ENCODE measurements at regions not wholly inside any gene's neighbourhood (a gene's known extent, or its start where the extent isn't known, plus 50 kb on each side); places are given as distances from the start of the nearest gene placed in this dataset.

DNA sequence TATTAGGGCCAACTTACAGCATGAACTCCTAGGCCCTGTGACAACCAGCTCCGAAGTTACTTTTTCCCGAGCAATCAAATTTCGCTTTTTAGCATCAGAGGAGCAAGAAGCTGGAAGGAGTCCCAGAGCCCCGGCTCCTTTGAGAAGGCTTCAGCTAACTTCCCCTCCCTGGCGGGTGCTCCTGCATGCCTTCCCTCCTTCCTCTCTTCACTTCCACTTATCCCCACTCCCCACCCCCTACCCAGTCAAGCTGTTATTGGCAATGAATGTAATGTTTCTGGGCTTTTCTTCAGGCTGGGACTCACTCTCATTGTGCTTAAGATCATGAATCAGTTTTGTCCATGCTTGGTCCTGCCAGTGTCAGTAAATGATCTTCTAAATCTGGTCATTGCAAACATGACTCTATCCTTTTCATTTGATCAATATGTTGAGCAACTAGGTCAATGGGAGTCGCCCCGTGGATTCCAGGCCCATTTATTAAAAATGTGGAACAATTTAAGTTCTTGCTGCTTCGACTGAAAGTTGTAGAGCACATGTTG, 94.5 kb upstream of the TSPAN2 start:
- Mint-ChIP-seq H3K27me3 (peaks cover 0 to 4% of the 10 kb centered on the region in 2 donors), H3K36me3 (no peaks in the 10 kb centered on the region), H3K27ac (no peak overlapping the region), H3K4me1 (no peaks in the 10 kb centered on the region), H3K4me3 (no peak overlapping the region), H3K9me3 (no peaks in the 10 kb centered on the region)
- ChIA-PET CTCF (no interaction called here), POLR2A (no interaction called here)
- H3K9me3 ChIP-seq: no peaks in the 10 kb centered on the region
- DNase-seq (no peak), ATAC-seq (replicated peaks in 1 of 4) (no peak)
- no peaks in the 10 kb centered on the region for H3K36me3 ChIP-seq (ENCODE audit: control insufficient read depth in 2 of 2, extremely low read depth in 1 of 2, insufficient read depth in 1 of 2, low read length in 1 of 2)
- WGBS (ENCODE audit: insufficient coverage): 84% methylated on average over 6 of the region's 8 CpGs
- no peak overlapping the region for H3K27ac ChIP-seq (ENCODE audit: low read length)
- no peak overlapping the region for H3K4me3 ChIP-seq (ENCODE audit: control insufficient read depth in 1 of 2, extremely low read depth in 1 of 2, low read length in 1 of 2)
- no peaks in the 10 kb centered on the region for H3K4me1 ChIP-seq (ENCODE audit: control insufficient read depth in 1 of 2, extremely low read depth in 1 of 2, insufficient read depth in 2 of 2, low read length in 2 of 2)
- H3K27me3 ChIP-seq (replicated peaks in 1 of 2; ENCODE audit: control insufficient read depth in 2 of 2, extremely low read depth in 1 of 2, insufficient read depth in 2 of 2, low read length in 1 of 2): peaks cover 0 to 4% of the 10 kb centered on the region in 2 experiments

DNA sequence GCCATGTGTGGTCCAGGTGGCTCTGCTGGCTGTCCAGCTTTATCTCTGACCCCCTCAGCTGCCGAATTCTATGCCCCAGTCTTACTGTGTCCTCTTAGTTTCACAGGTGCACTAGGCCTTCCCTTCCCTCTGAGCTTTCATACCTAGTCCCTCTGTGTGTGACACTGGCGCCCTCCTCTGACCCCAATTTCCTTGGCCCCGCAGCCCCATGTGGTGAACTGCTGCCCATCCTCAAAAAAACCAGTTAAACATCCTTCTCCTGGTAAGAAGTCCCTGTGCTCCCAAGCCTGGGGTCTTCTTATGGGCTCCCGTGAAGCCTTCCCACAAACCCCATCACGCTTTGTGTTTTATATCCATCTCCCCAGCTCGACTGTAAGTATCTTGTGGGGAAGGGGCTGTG, 93.9 kb upstream of the TSPAN2 start:
- H3K27ac Mint-ChIP-seq: no peak overlapping the region
- H3K27ac ChIP-seq (ENCODE audit: low read length): no peak overlapping the region
- H3K27me3 Mint-ChIP-seq: peaks cover 0 to 6% of the 10 kb centered on the region in 2 donors
- H3K27me3 ChIP-seq (replicated peaks in 1 of 2; ENCODE audit: control insufficient read depth in 2 of 2, extremely low read depth in 1 of 2, insufficient read depth in 2 of 2, low read length in 1 of 2): peaks cover 0 to 4% of the 10 kb centered on the region in 2 experiments
- no peaks in the 10 kb centered on the region for H3K36me3 ChIP-seq (ENCODE audit: control insufficient read depth in 2 of 2, extremely low read depth in 1 of 2, insufficient read depth in 1 of 2, low read length in 1 of 2)
- WGBS (ENCODE audit: insufficient coverage): 91% methylated on average over 3 of the region's 6 CpGs
- ChIA-PET CTCF (no interaction called here), POLR2A (no interaction called here)
- H3K4me3 ChIP-seq (ENCODE audit: control insufficient read depth in 1 of 2, extremely low read depth in 1 of 2, low read length in 1 of 2): no peak overlapping the region
- no peaks in the 10 kb centered on the region for H3K4me1 Mint-ChIP-seq
- H3K9me3 ChIP-seq: no peaks in the 10 kb centered on the region
- DNase-seq (peak in 1 of 35 experiments; percentile 1), ATAC-seq (replicated peaks in 1 of 4) (no peak)
- H3K4me3 Mint-ChIP-seq: no peak overlapping the region
- H3K4me1 ChIP-seq (ENCODE audit: control insufficient read depth in 1 of 2, extremely low read depth in 1 of 2, insufficient read depth in 2 of 2, low read length in 2 of 2): no peaks in the 10 kb centered on the region
- no peaks in the 10 kb centered on the region for H3K9me3 Mint-ChIP-seq
- no peaks in the 10 kb centered on the region for H3K36me3 Mint-ChIP-seq

DNA sequence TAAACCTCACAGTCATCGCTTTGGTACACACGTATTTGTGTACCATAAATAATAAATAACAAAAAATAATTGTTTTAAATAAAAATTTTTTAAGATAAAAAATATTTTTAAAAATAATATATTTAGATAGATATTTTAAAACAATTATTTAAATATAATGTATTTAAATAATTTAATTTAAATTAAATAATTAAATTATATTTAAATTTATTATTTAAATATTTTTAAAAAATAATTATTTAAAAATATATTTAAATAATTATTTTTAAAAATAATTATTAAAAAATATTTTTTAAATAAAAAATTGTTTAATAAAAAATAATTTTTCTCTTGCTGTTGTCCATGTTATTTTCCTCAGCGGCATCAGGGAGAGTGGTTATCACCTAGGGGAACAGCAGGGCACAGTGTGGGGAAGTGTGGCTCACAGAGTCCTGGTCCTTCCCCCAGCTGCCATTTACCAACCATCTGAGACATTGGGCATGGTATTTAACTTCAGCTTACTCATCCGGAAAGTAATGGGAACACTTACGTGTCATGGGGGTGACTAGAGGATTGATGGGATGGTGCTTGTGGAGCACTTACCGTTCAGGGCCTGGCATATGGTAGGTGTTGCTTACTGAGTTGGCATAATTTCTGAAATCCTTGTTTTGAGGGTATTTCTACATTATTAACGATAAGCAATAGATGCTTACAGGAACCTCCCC, 92.9 kb upstream of the TSPAN2 start:
- WGBS (ENCODE audit: insufficient coverage): 92% methylated on average over 2 of the region's 7 CpGs
- Histone ChIP-seq H3K27ac (ENCODE audit: low read length) (no peak overlapping the region), H3K36me3 (ENCODE audit: control insufficient read depth in 2 of 2, extremely low read depth in 1 of 2, insufficient read depth in 1 of 2, low read length in 1 of 2) (no peaks in the 10 kb centered on the region), H3K4me3 (ENCODE audit: control insufficient read depth in 1 of 2, extremely low read depth in 1 of 2, low read length in 1 of 2) (no peak overlapping the region), H3K9me3 (no peaks in the 10 kb centered on the region), H3K4me1 (ENCODE audit: control insufficient read depth in 1 of 2, extremely low read depth in 1 of 2, insufficient read depth in 2 of 2, low read length in 2 of 2) (no peaks in the 10 kb centered on the region), H3K27me3 (replicated peaks in 1 of 2; ENCODE audit: control insufficient read depth in 2 of 2, extremely low read depth in 1 of 2, insufficient read depth in 2 of 2, low read length in 1 of 2) (peaks cover 0 to 4% of the 10 kb centered on the region in 2 experiments)
- Mint-ChIP-seq H3K27ac (no peak overlapping the region), H3K9me3 (no peaks in the 10 kb centered on the region), H3K36me3 (no peaks in the 10 kb centered on the region), H3K4me1 (no peaks in the 10 kb centered on the region), H3K27me3 (peaks cover 0 to 6% of the 10 kb centered on the region in 2 donors), H3K4me3 (no peak overlapping the region)
- POLR2A ChIA-PET: interaction anchor here in 1 of 2 donors (0.5 kb wide), 1 partner anchor 426 kb away, joined by 4 read pairs; no protein-coding TSS in a partner anchor
- CTCF ChIA-PET: no interaction called here
- DNase-seq (no peak), ATAC-seq (replicated peaks in 1 of 4) (no peak)

DNA sequence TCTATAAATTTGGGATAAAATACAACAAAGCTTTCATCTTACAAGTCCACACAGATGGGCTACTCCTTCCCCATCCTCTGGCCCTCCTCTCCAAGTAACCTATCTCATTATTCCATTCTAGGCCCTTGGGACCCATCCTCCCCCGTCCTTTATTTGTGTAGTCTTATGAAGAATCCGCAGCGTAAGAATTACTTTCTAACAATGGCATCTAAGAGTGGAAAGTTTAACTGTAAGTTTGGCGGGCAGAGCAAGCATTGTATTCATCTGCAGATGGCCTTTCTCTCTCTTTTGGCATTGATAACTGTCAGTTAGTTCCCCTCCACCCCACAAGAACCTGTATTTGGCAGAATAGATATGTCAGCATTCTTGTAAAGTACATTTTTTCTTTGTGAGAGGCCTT, 91.9 kb upstream of the TSPAN2 start:
- ChIA-PET POLR2A (no interaction called here), CTCF (no interaction called here)
- no peaks in the 10 kb centered on the region for H3K36me3 ChIP-seq (ENCODE audit: control insufficient read depth in 2 of 2, extremely low read depth in 1 of 2, insufficient read depth in 1 of 2, low read length in 1 of 2)
- no peaks in the 10 kb centered on the region for H3K4me1 ChIP-seq (ENCODE audit: control insufficient read depth in 1 of 2, extremely low read depth in 1 of 2, insufficient read depth in 2 of 2, low read length in 2 of 2)
- Mint-ChIP-seq H3K27me3 (peaks cover 0 to 6% of the 10 kb centered on the region in 2 donors), H3K4me3 (no peak overlapping the region), H3K4me1 (no peaks in the 10 kb centered on the region), H3K27ac (no peak overlapping the region), H3K9me3 (no peaks in the 10 kb centered on the region), H3K36me3 (no peaks in the 10 kb centered on the region)
- H3K9me3 ChIP-seq: no peaks in the 10 kb centered on the region
- ATAC-seq (replicated peaks in 1 of 4): no peak
- peaks cover 0 to 4% of the 10 kb centered on the region in 2 experiments for H3K27me3 ChIP-seq (replicated peaks in 1 of 2; ENCODE audit: control insufficient read depth in 2 of 2, extremely low read depth in 1 of 2, insufficient read depth in 2 of 2, low read length in 1 of 2)
- no peak overlapping the region for H3K27ac ChIP-seq (ENCODE audit: low read length)
- no CpG with 5 or more reads among the region's 4 CpGs for WGBS (ENCODE audit: insufficient coverage)
- no peak overlapping the region for H3K4me3 ChIP-seq (ENCODE audit: control insufficient read depth in 1 of 2, extremely low read depth in 1 of 2, low read length in 1 of 2)
- DNase-seq: no peak

DNA sequence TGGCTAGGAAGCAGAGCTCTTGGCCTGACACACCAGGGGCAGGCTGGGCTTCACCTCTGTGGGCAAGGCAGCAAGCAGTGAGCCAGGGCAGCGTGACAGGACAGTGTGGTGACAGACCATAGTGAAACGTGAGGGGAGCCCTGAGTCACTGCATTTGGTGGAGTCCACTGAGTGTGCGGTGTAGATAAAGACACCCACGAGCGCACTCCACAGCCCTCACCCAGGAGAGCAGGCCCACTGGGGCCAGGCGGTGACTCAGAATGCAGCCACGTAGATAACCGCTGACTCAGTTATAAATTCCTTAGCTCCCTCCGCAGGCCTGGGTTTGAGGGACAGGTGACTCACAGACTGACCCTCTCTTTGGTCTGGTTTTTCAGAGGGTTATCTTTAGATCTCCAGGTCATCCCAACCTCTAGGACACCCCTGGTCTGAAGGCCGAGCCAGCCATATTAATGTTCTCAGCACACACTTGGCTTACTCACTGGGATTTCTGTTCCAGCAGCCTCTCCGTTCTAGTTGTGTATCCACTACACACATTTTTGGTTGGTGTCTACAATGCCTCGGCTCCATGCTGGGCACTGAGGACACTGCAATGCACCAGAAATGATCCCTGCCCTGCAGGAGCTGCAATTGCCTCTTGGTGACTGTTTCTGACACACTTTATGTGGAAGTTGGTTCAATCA, 90.2 kb upstream of the TSPAN2 start:
- peaks cover 0 to 10% of the 10 kb centered on the region in 2 experiments for H3K27me3 ChIP-seq (replicated peaks in 1 of 2; ENCODE audit: control insufficient read depth in 2 of 2, extremely low read depth in 1 of 2, insufficient read depth in 2 of 2, low read length in 1 of 2)
- H3K27ac ChIP-seq (ENCODE audit: low read length): no peak overlapping the region
- no peaks in the 10 kb centered on the region for H3K4me1 Mint-ChIP-seq
- POLR2A ChIA-PET: no interaction called here
- H3K9me3 Mint-ChIP-seq: no peaks in the 10 kb centered on the region
- CTCF ChIA-PET: no interaction called here
- no peak overlapping the region for H3K4me3 Mint-ChIP-seq
- H3K4me3 ChIP-seq (ENCODE audit: control insufficient read depth in 1 of 2, extremely low read depth in 1 of 2, low read length in 1 of 2): no peak overlapping the region
- H3K4me1 ChIP-seq (ENCODE audit: control insufficient read depth in 1 of 2, extremely low read depth in 1 of 2, insufficient read depth in 2 of 2, low read length in 2 of 2): no peaks in the 10 kb centered on the region
- no peak overlapping the region for H3K27ac Mint-ChIP-seq
- no peaks in the 10 kb centered on the region for H3K36me3 Mint-ChIP-seq
- DNase-seq (no peak), ATAC-seq (replicated peaks in 1 of 4) (no peak)
- no peaks in the 10 kb centered on the region for H3K9me3 ChIP-seq
- WGBS (ENCODE audit: insufficient coverage): 64% methylated on average over 2 of the region's 12 CpGs
- peaks cover 4 to 6% of the 10 kb centered on the region in 2 donors for H3K27me3 Mint-ChIP-seq
- no peaks in the 10 kb centered on the region for H3K36me3 ChIP-seq (ENCODE audit: control insufficient read depth in 2 of 2, extremely low read depth in 1 of 2, insufficient read depth in 1 of 2, low read length in 1 of 2)

DNA sequence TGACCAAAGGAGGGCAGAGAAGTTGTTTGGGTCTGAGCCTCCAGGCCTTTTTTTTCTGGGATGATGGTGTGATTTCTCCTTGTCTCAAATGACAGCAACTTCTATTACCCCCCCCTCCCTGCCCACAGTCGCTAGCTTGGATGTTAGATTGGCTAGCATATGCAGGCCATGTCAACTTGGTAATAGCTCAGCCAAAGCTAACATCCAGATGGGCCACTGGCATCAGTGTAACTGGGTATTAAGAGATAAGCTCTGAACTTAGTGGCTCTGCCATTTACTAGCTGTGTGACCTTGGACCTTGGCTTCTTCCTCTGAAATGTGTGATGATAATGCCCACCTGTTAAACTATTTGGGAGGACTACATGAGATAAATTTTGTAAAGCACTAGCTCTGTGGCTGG, 86.9 kb upstream of the TSPAN2 start:
- H3K36me3 ChIP-seq (ENCODE audit: control insufficient read depth in 2 of 2, extremely low read depth in 1 of 2, insufficient read depth in 1 of 2, low read length in 1 of 2): no peaks in the 10 kb centered on the region
- H3K9me3 ChIP-seq: no peaks in the 10 kb centered on the region
- Mint-ChIP-seq H3K4me3 (no peak overlapping the region), H3K27me3 (peaks cover 6 to 19% of the 10 kb centered on the region in 2 donors), H3K27ac (no peak overlapping the region), H3K4me1 (no peaks in the 10 kb centered on the region), H3K36me3 (no peaks in the 10 kb centered on the region), H3K9me3 (no peaks in the 10 kb centered on the region)
- peaks cover 0 to 10% of the 10 kb centered on the region in 2 experiments for H3K27me3 ChIP-seq (replicated peaks in 1 of 2; ENCODE audit: control insufficient read depth in 2 of 2, extremely low read depth in 1 of 2, insufficient read depth in 2 of 2, low read length in 1 of 2)
- H3K4me3 ChIP-seq (ENCODE audit: control insufficient read depth in 1 of 2, extremely low read depth in 1 of 2, low read length in 1 of 2): no peak overlapping the region
- no CpG with 5 or more reads among the region's 1 CpG for WGBS (ENCODE audit: insufficient coverage)
- no peaks in the 10 kb centered on the region for H3K4me1 ChIP-seq (ENCODE audit: control insufficient read depth in 1 of 2, extremely low read depth in 1 of 2, insufficient read depth in 2 of 2, low read length in 2 of 2)
- ChIA-PET POLR2A (no interaction called here), CTCF (interaction anchor here (0.7 kb wide), 2 partner anchors 254 to 1550 kb away, joined by 3 read pairs; no protein-coding TSS in a partner anchor)
- ATAC-seq (replicated peaks in 1 of 4) (no peak), DNase-seq (no peak)
- H3K27ac ChIP-seq (ENCODE audit: low read length): no peak overlapping the region
